NOMO-1 (cell line): ENCODE measurements at regions not wholly inside any gene's neighbourhood (a gene's known extent, or its start where the extent isn't known, plus 50 kb on each side); places are given as distances from the start of the nearest gene placed in this dataset.

Experiments
- DNase-seq, 2 experiments: peaks; one replicate each; lab custom pipeline; 2025; ENCODE audit not compliant: unreplicated experiment in 2 of 2; lab: John Stamatoyannopoulos, UW

GRCh38 chr12:118467641-118468305, 91.4 kb downstream of the SUDS3 start:
- no peak for DNase-seq

- DNase-seq, result no peak
Measured at GRCh38 chr12:118472940-118473339, 96.6 kb downstream of the SUDS3 start.

GRCh38 chr12:118480235-118480634, 103.9 kb downstream of the SUDS3 start:
- DNase-seq, result no peak

- DNase-seq, result no peak
Measured at GRCh38 chr12:118488034-118488433, 111.7 kb downstream of the SUDS3 start.

GRCh38 chr12:118493962-118494361, 117.6 kb downstream of the SUDS3 start:
- DNase-seq, result no peak

GRCh38 chr12:118494776-118495175, 118.4 kb downstream of the SUDS3 start:
- no peak for DNase-seq

- DNase-seq, result no peak
Measured at GRCh38 chr12:118495296-118495695, 118.9 kb downstream of the SUDS3 start.

- DNase-seq, result no peak
Measured at GRCh38 chr12:118498171-118498570, 121.8 kb downstream of the SUDS3 start.

- no peak for DNase-seq
Measured at GRCh38 chr12:118500299-118500698, 123.9 kb downstream of the SUDS3 start.

- DNase-seq, result no peak
Measured at GRCh38 chr12:118501489-118501888, 125.1 kb downstream of the SUDS3 start.

- no peak for DNase-seq
Measured at GRCh38 chr12:118503476-118503875, 127.1 kb downstream of the SUDS3 start.

- no peak for DNase-seq
Measured at GRCh38 chr12:118512669-118513068, 136.3 kb downstream of the SUDS3 start.

GRCh38 chr12:118513611-118514010, 137.3 kb downstream of the SUDS3 start:
- no peak for DNase-seq

- DNase-seq, result no peak
Measured at GRCh38 chr12:118514297-118514696, 137.9 kb downstream of the SUDS3 start.

- no peak for DNase-seq
Measured at GRCh38 chr12:118520214-118521035, 144.1 kb downstream of the SUDS3 start.

GRCh38 chr12:118521036-118521370, 144.6 kb downstream of the SUDS3 start:
- no peak for DNase-seq

GRCh38 chr12:118524446-118524845, 148.1 kb downstream of the SUDS3 start:
- DNase-seq, result no peak

GRCh38 chr12:118525216-118525615, 148.9 kb downstream of the SUDS3 start:
- no peak for DNase-seq

GRCh38 chr12:118526255-118527095, 150.1 kb downstream of the SUDS3 start:
- DNase-seq, result no peak

- no peak for DNase-seq
Measured at GRCh38 chr12:118527310-118527709, 151.0 kb downstream of the SUDS3 start.

- no peak for DNase-seq
Measured at GRCh38 chr12:118528625-118529024, 152.3 kb downstream of the SUDS3 start.
